WTC11 (cell line): ENCODE measurements at regions not wholly inside any gene's neighbourhood (a gene's known extent, or its start where the extent isn't known, plus 50 kb on each side); places are given as distances from the start of the nearest gene placed in this dataset.

ENCODE experiments used
- ATAC-seq: fragments of 200-7000 bp; cut with Tn5 transposase; 2 replicates; pipeline ENCODE4 v1.10.0; 2021; ENCODE audit warnings: mild to moderate bottlenecking, moderate library complexity
- CTCF ChIA-PET: fragments of 300-600 bp; sonication (Branson Sonifier 250); formaldehyde crosslinking; loops from one replicate; lab custom pipeline; 2021; ENCODE audit warnings: antibody characterized with exemption; lab: Charles Lee
- POLR2A ChIA-PET: fragments of 350-600 bp; sonication (Branson Sonifier 250); formaldehyde crosslinking; loops from one replicate; lab custom pipeline; 2021; ENCODE audit warnings: antibody characterized with exemption; lab: Charles Lee
- DNase-seq: peaks from one replicate; pipeline ENCODE4 v3.0.0; 2021; ENCODE audit warnings: low spot score
- H3K27ac Mint-ChIP-seq: 2 replicates; pipeline ENCODE4 v1.8.0; 2021; ENCODE audit warnings: mixed read lengths
- H3K27me3 Mint-ChIP-seq: 2 replicates; pipeline ENCODE4 v1.8.0; 2021; ENCODE audit warnings: low read depth, mild to moderate bottlenecking, moderate library complexity, mixed read lengths
- H3K36me3 Mint-ChIP-seq: 2 replicates; pipeline ENCODE4 v1.8.0; 2021; ENCODE audit warnings: mixed read lengths
- H3K4me1 Mint-ChIP-seq: 2 replicates; pipeline ENCODE4 v1.8.0; 2022; ENCODE audit warnings: mixed read lengths
- H3K4me3 Mint-ChIP-seq: 2 replicates; pipeline ENCODE4 v1.8.0; 2021; ENCODE audit warnings: mild to moderate bottlenecking, moderate library complexity, mixed read lengths
- H3K9me3 Mint-ChIP-seq: 2 replicates; pipeline ENCODE4 v1.8.0; 2021; ENCODE audit warnings: mixed read lengths
- ATF1 ChIP-seq: sonication (generic); formaldehyde crosslinking; IDR thresholded peaks from 2 replicates; pipeline ENCODE4 v1.8.1; 2023; ENCODE audit warnings: mild to moderate bottlenecking, moderate library complexity, missing genetic modification reagents
- FOXK1 ChIP-seq: sonication (generic); formaldehyde crosslinking; IDR thresholded peaks from 2 replicates; pipeline ENCODE4 v1.8.0; 2022; ENCODE audit warnings: mild to moderate bottlenecking, moderate library complexity, missing genetic modification reagents
- FOXP1 ChIP-seq: sonication (generic); formaldehyde crosslinking; IDR thresholded peaks from 2 replicates; pipeline ENCODE4 v1.8.0; 2022; ENCODE audit warnings: missing genetic modification reagents, mild to moderate bottlenecking, moderate library complexity, borderline replicate concordance
- NR2C2 ChIP-seq: sonication (generic); formaldehyde crosslinking; IDR thresholded peaks from 2 replicates; pipeline ENCODE4 v1.8.0; 2022; ENCODE audit warnings: mild to moderate bottlenecking, missing genetic modification reagents
- PRDM15 ChIP-seq: sonication (generic); formaldehyde crosslinking; IDR thresholded peaks from 2 replicates; pipeline ENCODE4 v1.8.0; 2022; ENCODE audit warnings: missing genetic modification reagents
- TCF7 ChIP-seq: sonication (generic); formaldehyde crosslinking; IDR thresholded peaks from 2 replicates; pipeline ENCODE4 v1.8.0; 2022; ENCODE audit warnings: mild to moderate bottlenecking, low read depth, missing genetic modification reagents, moderate library complexity
- TEAD1 ChIP-seq: sonication (generic); formaldehyde crosslinking; IDR thresholded peaks from 2 replicates; pipeline ENCODE4 v1.8.0; 2022; ENCODE audit warnings: mild to moderate bottlenecking, missing genetic modification reagents
- ZNF423 ChIP-seq: fragments of 250-450 bp; sonication (Bioruptor Pico); IDR thresholded peaks from 2 replicates; pipeline ENCODE4 v2.1.2; 2022; ENCODE audit warnings: mild to moderate bottlenecking, moderate library complexity
- ZNF671 ChIP-seq: fragments of 250-450 bp; sonication (Bioruptor Pico); IDR thresholded peaks from 2 replicates; pipeline ENCODE4 v1.8.0; 2021; ENCODE audit warnings: mild to moderate bottlenecking
- TF ChIP-seq, protein P1 (sequence below): fragments of 250-450 bp; sonication (Bioruptor Pico); conservative IDR thresholded peaks from 2 replicates; pipeline ENCODE4 v1.9.0; 2021; ENCODE audit warnings: mild to moderate bottlenecking
- TF ChIP-seq, protein P2 (sequence below): sonication (generic); formaldehyde crosslinking; IDR thresholded peaks from 2 replicates; pipeline ENCODE4 v1.8.0; 2023; ENCODE audit warnings: missing genetic modification reagents, mild to moderate bottlenecking, borderline replicate concordance
- TF ChIP-seq, protein P3 (sequence below): fragments of 250-450 bp; sonication (Bioruptor Pico); IDR thresholded peaks from 2 replicates; pipeline ENCODE4 v1.9.0; 2021; ENCODE audit warnings: mild to moderate bottlenecking

DNA sequence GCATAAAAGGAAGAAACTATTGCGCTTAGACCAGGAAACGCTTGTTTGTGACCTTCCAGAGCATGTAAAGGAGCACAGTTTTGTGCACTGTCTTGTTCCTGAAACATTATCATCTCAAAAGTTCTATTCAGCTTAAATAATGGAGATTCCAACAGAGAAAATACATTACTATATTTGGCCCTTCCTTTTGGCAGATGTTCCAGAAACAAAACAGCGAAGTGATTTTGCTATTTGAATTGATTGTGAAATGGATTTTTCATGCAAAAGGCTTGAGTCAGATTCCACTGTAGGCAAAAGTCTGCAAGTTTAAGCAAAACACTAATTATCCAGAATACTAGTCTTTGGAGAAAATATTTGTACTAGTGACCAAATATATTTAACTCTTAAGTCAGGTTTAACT lies 80.3 kb upstream of the PTBP2 start:
- H3K4me3 Mint-ChIP-seq: no peak overlapping the region
- ChIA-PET CTCF (no interaction called here), POLR2A (no interaction called here)
- H3K9me3 Mint-ChIP-seq: no peaks in the 10 kb centered on the region
- ATAC-seq (no peak), DNase-seq (no peak)
- H3K27ac Mint-ChIP-seq: no peak overlapping the region
- no peaks in the 10 kb centered on the region for H3K4me1 Mint-ChIP-seq
- TF ChIP-seq TEAD1 (no peak), ATF1 (no peak), FOXP1 (CRISPR knock-in tag) (no peak), NR2C2 (CRISPR knock-in tag) (no peak), TCF7 (CRISPR knock-in tag) (no peak), PRDM15 (no peak)
- TF ChIP-seq, protein P1, sequence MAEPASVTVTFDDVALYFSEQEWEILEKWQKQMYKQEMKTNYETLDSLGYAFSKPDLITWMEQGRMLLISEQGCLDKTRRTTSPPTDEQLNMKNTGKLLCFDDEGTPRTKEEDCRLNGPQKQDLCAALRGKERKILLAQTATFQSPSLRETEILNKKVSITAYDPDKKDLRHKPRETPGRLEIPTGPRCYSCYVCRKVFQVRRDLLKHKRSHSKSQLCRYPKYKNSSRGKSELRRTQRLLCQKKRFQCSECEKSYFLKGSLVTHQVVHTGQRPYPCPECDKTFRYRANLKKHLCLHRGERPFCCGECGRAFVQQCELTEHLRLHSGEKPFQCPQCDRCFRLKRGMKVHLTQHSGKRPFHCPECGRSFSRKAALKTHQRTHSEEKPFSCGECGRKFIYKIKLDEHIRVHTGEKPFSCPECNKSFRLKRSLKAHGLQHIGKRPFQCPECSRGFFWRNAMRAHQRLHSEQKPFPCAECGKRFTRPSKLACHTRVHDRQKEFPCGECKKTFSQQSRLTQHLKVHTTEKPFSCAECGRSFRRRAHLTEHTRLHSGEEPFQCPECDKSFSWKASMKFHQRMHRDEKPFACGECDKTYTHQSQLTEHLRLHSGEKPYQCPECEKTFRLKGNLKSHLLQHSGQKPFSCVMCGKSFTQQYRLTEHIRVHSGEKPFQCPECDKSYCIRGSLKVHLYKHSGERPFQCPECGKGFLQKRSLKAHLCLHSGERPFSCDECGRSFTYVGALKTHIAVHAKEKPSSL (CRISPR knock-in tag): no peak
- TF ChIP-seq, all 79 proteins: peak for 0
- Mint-ChIP-seq H3K27me3 (no peaks in the 10 kb centered on the region), H3K36me3 (no peaks in the 10 kb centered on the region)

- Mint-ChIP-seq H3K36me3 (no peaks in the 10 kb centered on the region), H3K27me3 (no peaks in the 10 kb centered on the region), H3K4me3 (no peak overlapping the region), H3K9me3 (no peaks in the 10 kb centered on the region), H3K27ac (no peak overlapping the region), H3K4me1 (no peaks in the 10 kb centered on the region)
- POLR2A ChIA-PET: no interaction called here
- TF ChIP-seq, protein P2, sequence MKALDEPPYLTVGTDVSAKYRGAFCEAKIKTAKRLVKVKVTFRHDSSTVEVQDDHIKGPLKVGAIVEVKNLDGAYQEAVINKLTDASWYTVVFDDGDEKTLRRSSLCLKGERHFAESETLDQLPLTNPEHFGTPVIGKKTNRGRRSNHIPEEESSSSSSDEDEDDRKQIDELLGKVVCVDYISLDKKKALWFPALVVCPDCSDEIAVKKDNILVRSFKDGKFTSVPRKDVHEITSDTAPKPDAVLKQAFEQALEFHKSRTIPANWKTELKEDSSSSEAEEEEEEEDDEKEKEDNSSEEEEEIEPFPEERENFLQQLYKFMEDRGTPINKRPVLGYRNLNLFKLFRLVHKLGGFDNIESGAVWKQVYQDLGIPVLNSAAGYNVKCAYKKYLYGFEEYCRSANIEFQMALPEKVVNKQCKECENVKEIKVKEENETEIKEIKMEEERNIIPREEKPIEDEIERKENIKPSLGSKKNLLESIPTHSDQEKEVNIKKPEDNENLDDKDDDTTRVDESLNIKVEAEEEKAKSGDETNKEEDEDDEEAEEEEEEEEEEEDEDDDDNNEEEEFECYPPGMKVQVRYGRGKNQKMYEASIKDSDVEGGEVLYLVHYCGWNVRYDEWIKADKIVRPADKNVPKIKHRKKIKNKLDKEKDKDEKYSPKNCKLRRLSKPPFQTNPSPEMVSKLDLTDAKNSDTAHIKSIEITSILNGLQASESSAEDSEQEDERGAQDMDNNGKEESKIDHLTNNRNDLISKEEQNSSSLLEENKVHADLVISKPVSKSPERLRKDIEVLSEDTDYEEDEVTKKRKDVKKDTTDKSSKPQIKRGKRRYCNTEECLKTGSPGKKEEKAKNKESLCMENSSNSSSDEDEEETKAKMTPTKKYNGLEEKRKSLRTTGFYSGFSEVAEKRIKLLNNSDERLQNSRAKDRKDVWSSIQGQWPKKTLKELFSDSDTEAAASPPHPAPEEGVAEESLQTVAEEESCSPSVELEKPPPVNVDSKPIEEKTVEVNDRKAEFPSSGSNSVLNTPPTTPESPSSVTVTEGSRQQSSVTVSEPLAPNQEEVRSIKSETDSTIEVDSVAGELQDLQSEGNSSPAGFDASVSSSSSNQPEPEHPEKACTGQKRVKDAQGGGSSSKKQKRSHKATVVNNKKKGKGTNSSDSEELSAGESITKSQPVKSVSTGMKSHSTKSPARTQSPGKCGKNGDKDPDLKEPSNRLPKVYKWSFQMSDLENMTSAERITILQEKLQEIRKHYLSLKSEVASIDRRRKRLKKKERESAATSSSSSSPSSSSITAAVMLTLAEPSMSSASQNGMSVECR (CRISPR knock-in tag): no peak
- no peak for TF ChIP-seq FOXK1
- TF ChIP-seq ZNF423: no peak
- TF ChIP-seq ZNF671 (CRISPR knock-in tag): no peak
- TF ChIP-seq, protein P3, sequence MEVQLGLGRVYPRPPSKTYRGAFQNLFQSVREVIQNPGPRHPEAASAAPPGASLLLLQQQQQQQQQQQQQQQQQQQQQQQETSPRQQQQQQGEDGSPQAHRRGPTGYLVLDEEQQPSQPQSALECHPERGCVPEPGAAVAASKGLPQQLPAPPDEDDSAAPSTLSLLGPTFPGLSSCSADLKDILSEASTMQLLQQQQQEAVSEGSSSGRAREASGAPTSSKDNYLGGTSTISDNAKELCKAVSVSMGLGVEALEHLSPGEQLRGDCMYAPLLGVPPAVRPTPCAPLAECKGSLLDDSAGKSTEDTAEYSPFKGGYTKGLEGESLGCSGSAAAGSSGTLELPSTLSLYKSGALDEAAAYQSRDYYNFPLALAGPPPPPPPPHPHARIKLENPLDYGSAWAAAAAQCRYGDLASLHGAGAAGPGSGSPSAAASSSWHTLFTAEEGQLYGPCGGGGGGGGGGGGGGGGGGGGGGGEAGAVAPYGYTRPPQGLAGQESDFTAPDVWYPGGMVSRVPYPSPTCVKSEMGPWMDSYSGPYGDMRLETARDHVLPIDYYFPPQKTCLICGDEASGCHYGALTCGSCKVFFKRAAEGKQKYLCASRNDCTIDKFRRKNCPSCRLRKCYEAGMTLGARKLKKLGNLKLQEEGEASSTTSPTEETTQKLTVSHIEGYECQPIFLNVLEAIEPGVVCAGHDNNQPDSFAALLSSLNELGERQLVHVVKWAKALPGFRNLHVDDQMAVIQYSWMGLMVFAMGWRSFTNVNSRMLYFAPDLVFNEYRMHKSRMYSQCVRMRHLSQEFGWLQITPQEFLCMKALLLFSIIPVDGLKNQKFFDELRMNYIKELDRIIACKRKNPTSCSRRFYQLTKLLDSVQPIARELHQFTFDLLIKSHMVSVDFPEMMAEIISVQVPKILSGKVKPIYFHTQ (CRISPR knock-in tag): no peak
- no peak for TF ChIP-seq NR2C2 (CRISPR knock-in tag)
- CTCF ChIA-PET: no interaction called here
- no peak for ATAC-seq
- no peak for DNase-seq
These were observed 78.1 kb upstream of the PTBP2 start for GRCh38 chr1:96643519-96643918.
